Epithelial cell of proximal tubule (primary cell): ENCODE measurements at regions not wholly inside any gene's neighbourhood (a gene's known extent, or its start where the extent isn't known, plus 50 kb on each side); places are given as distances from the start of the nearest gene placed in this dataset.
A peak's percentile ranks its signal among the peaks of the same experiment; 100 is the strongest.

Experiments used
- DNase-seq: peaks from one replicate; pipeline ENCODE4 v3.0.0-alpha.2; 2011; ENCODE audit warnings: low read depth
- H3K4me3 ChIP-seq: 2 replicates; pipeline ENCODE4 v1.5.1; 2011; ENCODE audit warnings: low read depth, mild to moderate bottlenecking, low read length
- TF ChIP-seq, protein P1 (sequence below): conservative IDR thresholded peaks from 2 replicates; pipeline ENCODE4 v1.5.1; 2012; ENCODE audit warnings: low read depth, mild to moderate bottlenecking, low read length

DNA sequence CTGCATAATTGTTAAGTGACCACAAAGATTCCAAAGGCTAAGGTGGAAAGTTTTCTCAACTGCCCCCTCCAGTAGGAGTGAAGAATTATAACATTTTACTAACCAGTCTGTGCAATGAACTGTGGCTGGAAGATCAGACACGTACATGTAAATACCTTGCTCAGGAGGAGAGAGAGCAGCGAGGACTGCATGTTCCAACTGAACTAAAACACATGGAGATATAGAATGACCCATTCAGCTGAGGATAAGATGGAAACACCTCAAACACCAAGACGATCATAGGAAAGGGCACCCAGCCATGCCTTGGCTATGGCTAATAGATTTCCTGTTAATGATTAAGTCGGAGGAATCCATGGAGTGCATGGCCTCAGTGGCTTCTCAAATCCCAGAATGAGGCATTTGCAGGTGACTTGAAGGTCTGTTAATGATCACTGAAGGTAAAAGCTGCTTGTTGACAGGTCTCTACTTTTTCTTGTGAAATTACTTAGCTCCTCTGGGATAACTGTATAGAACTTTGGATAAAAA lies 875.6 kb downstream of the TFAP2A start:
- DNase-seq, result peak; percentile 97
- TF ChIP-seq, protein P1, sequence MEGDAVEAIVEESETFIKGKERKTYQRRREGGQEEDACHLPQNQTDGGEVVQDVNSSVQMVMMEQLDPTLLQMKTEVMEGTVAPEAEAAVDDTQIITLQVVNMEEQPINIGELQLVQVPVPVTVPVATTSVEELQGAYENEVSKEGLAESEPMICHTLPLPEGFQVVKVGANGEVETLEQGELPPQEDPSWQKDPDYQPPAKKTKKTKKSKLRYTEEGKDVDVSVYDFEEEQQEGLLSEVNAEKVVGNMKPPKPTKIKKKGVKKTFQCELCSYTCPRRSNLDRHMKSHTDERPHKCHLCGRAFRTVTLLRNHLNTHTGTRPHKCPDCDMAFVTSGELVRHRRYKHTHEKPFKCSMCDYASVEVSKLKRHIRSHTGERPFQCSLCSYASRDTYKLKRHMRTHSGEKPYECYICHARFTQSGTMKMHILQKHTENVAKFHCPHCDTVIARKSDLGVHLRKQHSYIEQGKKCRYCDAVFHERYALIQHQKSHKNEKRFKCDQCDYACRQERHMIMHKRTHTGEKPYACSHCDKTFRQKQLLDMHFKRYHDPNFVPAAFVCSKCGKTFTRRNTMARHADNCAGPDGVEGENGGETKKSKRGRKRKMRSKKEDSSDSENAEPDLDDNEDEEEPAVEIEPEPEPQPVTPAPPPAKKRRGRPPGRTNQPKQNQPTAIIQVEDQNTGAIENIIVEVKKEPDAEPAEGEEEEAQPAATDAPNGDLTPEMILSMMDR, result no peak

DNA sequence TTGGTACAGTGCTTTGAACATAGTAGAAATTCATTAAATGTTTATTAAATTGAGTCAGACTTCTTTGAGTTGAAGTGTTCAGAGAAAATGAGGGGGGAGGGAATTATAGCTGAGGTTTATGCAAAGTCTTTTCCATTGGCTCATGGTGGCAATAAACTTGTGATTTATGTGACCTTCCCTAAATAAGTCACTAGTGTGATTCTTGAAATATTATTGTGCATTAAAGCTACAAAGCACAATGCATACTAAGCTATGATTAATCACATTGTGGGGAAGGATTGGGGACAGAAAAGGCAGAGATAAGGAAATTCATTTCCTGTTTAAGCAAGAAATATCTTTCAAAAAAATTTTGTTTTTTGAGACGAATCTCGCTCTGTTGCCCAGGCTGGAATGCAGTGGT lies 877.5 kb downstream of the TFAP2A start:
- TF ChIP-seq, protein P1, result no peak
- no peak for DNase-seq
- H3K4me3 ChIP-seq, result no peak overlapping the region

More for the DNA sequence above, 875.6 kb downstream of the TFAP2A start:
- H3K4me3 ChIP-seq, result no peak overlapping the region

- no peak overlapping the region for H3K4me3 ChIP-seq
- DNase-seq, result no peak
- TF ChIP-seq, protein P1, result no peak
These were observed 879.8 kb downstream of the TFAP2A start for GRCh38 chr6:9535106-9535505.

- TF ChIP-seq, protein P1, result no peak
- no peak overlapping the region for H3K4me3 ChIP-seq
- no peak for DNase-seq
These were observed 882.0 kb downstream of the TFAP2A start for GRCh38 chr6:9532621-9533557.

GRCh38 chr6:9527679-9528286 lies 887.1 kb downstream of the TFAP2A start:
- no peak overlapping the region for H3K4me3 ChIP-seq
- no peak for DNase-seq
- TF ChIP-seq, protein P1, result no peak

DNA sequence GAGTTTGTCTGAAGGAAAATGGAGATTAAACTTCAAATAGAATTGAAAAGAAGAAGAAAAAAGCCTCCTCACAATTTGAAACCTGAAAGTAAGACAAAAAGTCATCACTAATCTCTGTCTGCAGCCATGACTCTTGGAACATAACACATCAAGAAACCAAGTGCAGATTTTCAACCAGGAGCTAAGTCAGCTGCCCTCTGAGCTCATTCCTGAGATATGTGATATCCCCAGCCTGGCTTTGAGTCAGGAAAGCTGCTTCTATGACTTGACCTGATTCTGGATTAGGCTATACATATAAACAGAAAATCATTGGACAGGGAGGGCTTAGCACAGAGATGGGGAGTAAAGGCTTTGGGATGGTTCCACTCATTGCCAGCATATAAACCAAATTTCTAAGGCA lies 891.4 kb downstream of the TFAP2A start:
- DNase-seq, result peak; percentile 85
- no peak overlapping the region for H3K4me3 ChIP-seq

More for the DNA sequence above, 891.4 kb downstream of the TFAP2A start:
- TF ChIP-seq, protein P1, result no peak
